Keratinocyte (primary cell): ENCODE measurements at regions not wholly inside any gene's neighbourhood (a gene's known extent, or its start where the extent isn't known, plus 50 kb on each side); places are given as distances from the start of the nearest gene placed in this dataset.

ENCODE experiments used
- EZH2 ChIP-seq: IDR thresholded peaks from one replicate; pipeline ENCODE4 v1.6.1; 2012; ENCODE audit warnings: inconsistent platforms, mild to moderate bottlenecking, low read length, moderate library complexity
- TF ChIP-seq, protein P1 (sequence below), 3 experiments: IDR thresholded peaks in 1 of 3; conservative IDR thresholded peaks in 1 of 3; optimal IDR thresholded peaks in 1 of 3; 2 replicates in 2 of 3; 3 replicates in 1 of 3; pipeline versions ENCODE3 to v1.5.1; 2011; ENCODE audit warnings: low read length in 3 of 3, mild to moderate bottlenecking in 3 of 3, moderate library complexity in 2 of 3, control low read depth in 1 of 3, inconsistent platforms in 1 of 3; ENCODE audit not compliant: insufficient read depth in 2 of 3; ENCODE audit errors: extremely low read depth in 1 of 3

DNA sequence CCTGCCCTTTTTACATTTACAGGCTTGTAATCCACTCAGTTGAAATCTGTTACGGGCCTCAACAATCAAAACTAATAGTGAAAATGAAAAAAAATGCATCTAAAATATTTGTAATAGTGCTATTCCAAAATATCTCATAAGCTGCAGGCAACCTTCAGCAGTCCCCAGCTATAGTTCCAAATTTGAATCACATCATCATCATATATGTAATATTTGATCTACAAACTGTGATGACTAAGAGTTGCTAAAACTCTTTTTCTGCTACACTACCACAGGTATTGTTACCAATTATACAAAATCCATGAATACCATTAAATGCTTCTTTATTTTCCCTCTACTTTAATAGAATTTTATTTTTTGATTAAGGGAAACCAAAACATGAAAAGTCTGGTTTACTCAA is 121.4 kb upstream of the RFC3 start:
- TF ChIP-seq, protein P1, sequence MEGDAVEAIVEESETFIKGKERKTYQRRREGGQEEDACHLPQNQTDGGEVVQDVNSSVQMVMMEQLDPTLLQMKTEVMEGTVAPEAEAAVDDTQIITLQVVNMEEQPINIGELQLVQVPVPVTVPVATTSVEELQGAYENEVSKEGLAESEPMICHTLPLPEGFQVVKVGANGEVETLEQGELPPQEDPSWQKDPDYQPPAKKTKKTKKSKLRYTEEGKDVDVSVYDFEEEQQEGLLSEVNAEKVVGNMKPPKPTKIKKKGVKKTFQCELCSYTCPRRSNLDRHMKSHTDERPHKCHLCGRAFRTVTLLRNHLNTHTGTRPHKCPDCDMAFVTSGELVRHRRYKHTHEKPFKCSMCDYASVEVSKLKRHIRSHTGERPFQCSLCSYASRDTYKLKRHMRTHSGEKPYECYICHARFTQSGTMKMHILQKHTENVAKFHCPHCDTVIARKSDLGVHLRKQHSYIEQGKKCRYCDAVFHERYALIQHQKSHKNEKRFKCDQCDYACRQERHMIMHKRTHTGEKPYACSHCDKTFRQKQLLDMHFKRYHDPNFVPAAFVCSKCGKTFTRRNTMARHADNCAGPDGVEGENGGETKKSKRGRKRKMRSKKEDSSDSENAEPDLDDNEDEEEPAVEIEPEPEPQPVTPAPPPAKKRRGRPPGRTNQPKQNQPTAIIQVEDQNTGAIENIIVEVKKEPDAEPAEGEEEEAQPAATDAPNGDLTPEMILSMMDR (optimal IDR thresholded peaks at IDR 0.05 in 1 of 3, IDR thresholded peaks at IDR 0.05 in 1 of 3, conservative IDR thresholded peaks at IDR 0.05 in 1 of 3; ENCODE audit: extremely low read depth in 1 of 3, insufficient read depth in 2 of 3, low read length in 3 of 3), result no peak
- no peak for TF ChIP-seq EZH2
